Type B pancreatic cell (in vitro differentiated cells): ENCODE measurements at regions not wholly inside any gene's neighbourhood (a gene's known extent, or its start where the extent isn't known, plus 50 kb on each side); places are given as distances from the start of the nearest gene placed in this dataset.

Experiments
- DNase-seq: peaks from one replicate; pipeline ENCODE4 v3.0.0; 2021; ENCODE audit warnings: mixed read lengths; ENCODE audit not compliant: unreplicated experiment; ENCODE audit errors: extremely low spot score
- H3K27ac Mint-ChIP-seq: 2 replicates; pipeline ENCODE4 v1.8.0; 2021; ENCODE audit warnings: mild to moderate bottlenecking, mixed read lengths
- H3K27me3 Mint-ChIP-seq: 2 replicates; pipeline ENCODE4 v1.8.0; 2021; ENCODE audit warnings: mixed read lengths
- H3K36me3 Mint-ChIP-seq: 2 replicates; pipeline ENCODE4 v1.8.0; 2021; ENCODE audit warnings: mixed read lengths
- H3K4me1 Mint-ChIP-seq: one replicate; pipeline ENCODE4 v1.8.0; 2021; ENCODE audit warnings: mixed read lengths; ENCODE audit not compliant: unreplicated experiment
- H3K4me3 Mint-ChIP-seq: 2 replicates; pipeline ENCODE4 v1.8.0; 2021; ENCODE audit warnings: mild to moderate bottlenecking, mixed read lengths
- H3K9me3 Mint-ChIP-seq: 2 replicates; pipeline ENCODE4 v1.8.0; 2021; ENCODE audit warnings: mixed read lengths
- TF ChIP-seq, protein P1 (sequence below): fragments of 200-600 bp; sonication (generic); conservative IDR thresholded peaks from 2 replicates; pipeline ENCODE4 v1.5.0; 2021; ENCODE audit warnings: antibody characterized with exemption, mild to moderate bottlenecking

DNA sequence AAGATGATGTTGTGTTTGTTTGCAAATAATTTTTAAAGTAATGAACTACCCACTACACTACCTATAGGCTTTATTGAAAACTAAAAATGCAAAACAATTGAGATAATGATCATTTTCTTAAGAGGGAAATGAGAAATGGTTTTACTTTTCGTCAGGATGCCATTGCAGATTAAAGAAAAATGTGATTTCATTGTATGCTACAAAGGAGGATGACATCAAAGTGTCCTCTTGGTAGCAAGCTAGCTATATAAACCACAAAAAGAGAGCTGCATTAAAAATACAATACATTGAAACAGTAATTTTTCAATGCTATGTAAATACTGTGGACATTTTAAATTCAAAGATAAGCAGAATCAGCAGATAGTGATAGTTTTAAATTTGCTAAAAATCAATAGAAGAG, 87.5 kb upstream of the DPYD start:
- no peak for DNase-seq
- Mint-ChIP-seq H3K27ac (no peak overlapping the region), H3K4me3 (no peak overlapping the region), H3K4me1 (no peaks in the 10 kb centered on the region), H3K36me3 (no peaks in the 10 kb centered on the region), H3K27me3 (no peaks in the 10 kb centered on the region), H3K9me3 (no peaks in the 10 kb centered on the region)
- TF ChIP-seq, protein P1, sequence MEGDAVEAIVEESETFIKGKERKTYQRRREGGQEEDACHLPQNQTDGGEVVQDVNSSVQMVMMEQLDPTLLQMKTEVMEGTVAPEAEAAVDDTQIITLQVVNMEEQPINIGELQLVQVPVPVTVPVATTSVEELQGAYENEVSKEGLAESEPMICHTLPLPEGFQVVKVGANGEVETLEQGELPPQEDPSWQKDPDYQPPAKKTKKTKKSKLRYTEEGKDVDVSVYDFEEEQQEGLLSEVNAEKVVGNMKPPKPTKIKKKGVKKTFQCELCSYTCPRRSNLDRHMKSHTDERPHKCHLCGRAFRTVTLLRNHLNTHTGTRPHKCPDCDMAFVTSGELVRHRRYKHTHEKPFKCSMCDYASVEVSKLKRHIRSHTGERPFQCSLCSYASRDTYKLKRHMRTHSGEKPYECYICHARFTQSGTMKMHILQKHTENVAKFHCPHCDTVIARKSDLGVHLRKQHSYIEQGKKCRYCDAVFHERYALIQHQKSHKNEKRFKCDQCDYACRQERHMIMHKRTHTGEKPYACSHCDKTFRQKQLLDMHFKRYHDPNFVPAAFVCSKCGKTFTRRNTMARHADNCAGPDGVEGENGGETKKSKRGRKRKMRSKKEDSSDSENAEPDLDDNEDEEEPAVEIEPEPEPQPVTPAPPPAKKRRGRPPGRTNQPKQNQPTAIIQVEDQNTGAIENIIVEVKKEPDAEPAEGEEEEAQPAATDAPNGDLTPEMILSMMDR: no peak

DNA sequence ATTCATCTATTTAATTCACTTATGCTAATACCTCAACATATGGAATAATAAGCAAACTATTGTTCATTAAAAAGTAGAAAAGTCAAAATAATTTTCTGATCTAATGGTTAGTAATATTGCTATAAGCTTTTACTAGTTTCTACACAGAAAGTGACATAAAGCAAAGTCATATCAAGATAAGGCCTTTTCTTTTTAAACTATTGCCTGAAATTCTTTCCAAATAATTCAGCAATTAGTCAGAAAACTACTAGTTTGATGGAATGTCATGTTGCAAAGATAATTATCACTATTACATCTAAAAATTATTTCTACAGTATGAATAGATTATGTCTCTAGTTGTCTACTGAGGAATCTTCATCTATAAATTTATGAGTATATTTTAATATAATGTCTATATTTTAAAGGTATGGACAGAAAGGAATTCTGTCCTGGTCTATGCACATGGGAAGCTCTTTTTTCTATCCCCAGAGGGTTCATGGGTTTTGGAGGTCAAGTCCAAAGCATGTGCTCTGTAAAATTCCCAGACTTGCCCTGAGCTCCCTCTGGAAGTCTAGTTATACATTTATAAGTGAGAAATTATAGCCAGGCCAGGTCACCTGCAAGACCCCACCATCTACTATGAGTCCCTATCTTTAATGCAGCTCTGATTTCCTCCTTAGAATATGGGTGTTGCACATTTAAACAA, 84.6 kb upstream of the DPYD start:
- TF ChIP-seq, protein P1: no peak
- Mint-ChIP-seq H3K36me3 (no peaks in the 10 kb centered on the region), H3K4me1 (no peaks in the 10 kb centered on the region), H3K9me3 (no peaks in the 10 kb centered on the region), H3K27ac (no peak overlapping the region), H3K4me3 (no peak overlapping the region), H3K27me3 (no peaks in the 10 kb centered on the region)
- no peak for DNase-seq

DNA sequence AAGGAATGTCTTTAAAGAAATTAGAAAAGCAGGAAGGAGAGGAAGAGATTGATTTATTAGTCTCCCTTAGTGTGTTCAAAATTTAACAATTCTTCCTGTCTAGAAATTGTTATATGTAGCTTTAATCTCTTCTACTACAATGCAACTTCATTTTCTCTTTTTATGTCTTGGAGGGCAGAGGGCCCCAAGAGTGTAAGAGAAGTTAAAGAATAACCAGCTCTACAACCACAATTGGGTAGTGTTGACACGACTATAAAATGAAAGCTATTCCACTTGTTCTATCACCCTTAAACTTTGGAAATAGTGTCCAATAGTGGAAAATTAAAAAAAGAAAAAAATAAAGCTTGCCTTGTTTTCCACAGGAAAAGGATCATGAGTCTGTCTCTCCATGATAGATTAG, 82.6 kb upstream of the DPYD start:
- Mint-ChIP-seq H3K4me3 (no peak overlapping the region), H3K9me3 (no peaks in the 10 kb centered on the region), H3K27ac (no peak overlapping the region), H3K36me3 (no peaks in the 10 kb centered on the region), H3K4me1 (no peaks in the 10 kb centered on the region), H3K27me3 (no peaks in the 10 kb centered on the region)
- no peak for DNase-seq
- TF ChIP-seq, protein P1: no peak

DNA sequence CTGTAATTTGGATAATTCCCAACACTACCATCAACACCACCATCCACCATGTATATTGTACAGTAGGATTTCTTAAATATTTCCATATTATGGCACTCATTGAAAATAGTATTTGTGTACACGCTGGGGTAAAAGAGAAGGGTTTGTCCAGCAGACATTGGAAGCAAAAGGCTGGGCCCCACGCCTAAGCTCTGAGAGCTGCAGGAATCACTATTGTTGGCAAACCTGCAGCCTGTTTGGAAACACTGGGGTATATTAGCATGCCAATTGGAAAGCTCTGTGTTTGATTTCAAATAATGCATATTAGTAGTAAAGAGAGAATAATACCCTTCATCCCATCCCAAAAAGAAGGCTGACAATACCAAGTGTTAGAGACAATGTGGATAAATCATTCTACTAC, 81.5 kb upstream of the DPYD start:
- no peaks in the 10 kb centered on the region for H3K36me3 Mint-ChIP-seq
- no peak overlapping the region for H3K4me3 Mint-ChIP-seq
- H3K27me3 Mint-ChIP-seq: no peaks in the 10 kb centered on the region
- no peaks in the 10 kb centered on the region for H3K9me3 Mint-ChIP-seq
- no peak for DNase-seq
- TF ChIP-seq, protein P1: no peak
- H3K27ac Mint-ChIP-seq: no peak overlapping the region
- no peaks in the 10 kb centered on the region for H3K4me1 Mint-ChIP-seq

DNA sequence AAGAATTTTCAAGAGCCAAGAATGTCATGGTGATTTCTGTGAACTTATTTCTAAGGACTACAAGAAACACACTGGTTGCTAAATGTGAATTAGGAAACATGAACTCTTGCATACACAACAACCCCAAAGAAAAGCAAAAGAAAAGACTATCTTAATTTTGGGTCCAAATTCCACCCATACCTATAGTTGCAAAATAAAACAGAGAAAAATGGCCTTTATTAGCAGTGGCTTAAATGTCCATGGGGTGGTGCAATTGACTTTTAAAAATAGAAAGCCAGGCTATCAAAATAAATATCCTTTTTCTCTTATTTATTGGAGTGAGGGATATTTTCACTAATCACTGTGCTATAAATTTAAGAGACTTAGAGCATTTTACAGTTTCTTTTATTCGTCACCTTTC, 80.9 kb upstream of the DPYD start:
- H3K27ac Mint-ChIP-seq: no peak overlapping the region
- DNase-seq: no peak
- H3K36me3 Mint-ChIP-seq: no peaks in the 10 kb centered on the region
- H3K4me1 Mint-ChIP-seq: no peaks in the 10 kb centered on the region
- TF ChIP-seq, protein P1: peak; percentile 39
- H3K4me3 Mint-ChIP-seq: no peak overlapping the region
- H3K9me3 Mint-ChIP-seq: no peaks in the 10 kb centered on the region
- H3K27me3 Mint-ChIP-seq: no peaks in the 10 kb centered on the region

DNA sequence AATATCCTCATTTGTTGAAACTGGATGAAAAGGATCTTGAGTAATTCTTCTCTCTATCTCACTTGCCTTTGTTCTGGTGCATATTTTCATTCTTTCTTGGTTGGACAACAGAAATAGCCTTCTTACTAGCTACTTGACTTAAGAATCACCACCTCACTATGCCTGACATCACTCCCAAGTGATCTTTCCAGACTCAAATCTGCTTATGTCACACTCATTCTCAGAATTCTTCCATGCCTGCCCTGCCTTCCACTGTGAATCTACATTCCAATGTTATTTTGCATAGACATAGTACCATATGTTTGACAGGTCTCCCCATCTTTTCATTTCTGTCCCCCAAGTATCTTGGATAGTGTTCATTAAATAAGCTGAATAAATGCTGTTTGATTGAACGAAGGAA, 78.5 kb upstream of the DPYD start:
- Mint-ChIP-seq H3K4me3 (no peak overlapping the region), H3K27me3 (no peaks in the 10 kb centered on the region), H3K4me1 (no peaks in the 10 kb centered on the region), H3K36me3 (no peaks in the 10 kb centered on the region), H3K9me3 (no peaks in the 10 kb centered on the region), H3K27ac (no peak overlapping the region)
- TF ChIP-seq, protein P1: no peak
- DNase-seq: no peak
